GM12878 (cell line): ENCODE measurements at regions not wholly inside any gene's neighbourhood (a gene's known extent, or its start where the extent isn't known, plus 50 kb on each side); places are given as distances from the start of the nearest gene placed in this dataset.

Source experiments
- BHLHE40 ChIP-seq, 2 experiments: fragments of 450-650 bp in 1 of 2; IDR thresholded peaks; 2 replicates each; pipeline ENCODE4 v1.6.1; 2011 to 2017; ENCODE audit warnings: low read depth in 2 of 2, borderline replicate concordance in 1 of 2, improper control_type of control experiment in 1 of 2, low read length in 1 of 2, mild to moderate bottlenecking in 1 of 2
- BRCA1 ChIP-seq: IDR thresholded peaks from 2 replicates; pipeline ENCODE4 v1.6.1; 2011; ENCODE audit warnings: low read depth, low read length, improper control_type of control experiment
- CHD2 ChIP-seq: IDR thresholded peaks from 2 replicates; pipeline ENCODE4 v1.6.1; 2011; ENCODE audit warnings: low read depth, low read length, improper control_type of control experiment, borderline replicate concordance
- CHD4 ChIP-seq: fragments of 200-600 bp; sonication (generic); IDR thresholded peaks from 2 replicates; pipeline ENCODE4 v1.6.1; 2016; ENCODE audit warnings: mild to moderate bottlenecking
- CTCF ChIP-seq, 3 experiments: IDR thresholded peaks in 2 of 3; conservative IDR thresholded peaks in 1 of 3; 2 replicates each; pipeline ENCODE4 v1.5.1; 2011; ENCODE audit warnings: low read depth in 3 of 3, low read length in 3 of 3, mild to moderate bottlenecking in 3 of 3, control low read depth in 2 of 3, moderate library complexity in 2 of 3, inconsistent platforms in 1 of 3, mixed read lengths in 1 of 3; ENCODE audit not compliant: control insufficient read depth in 2 of 3, insufficient read depth in 1 of 3; ENCODE audit errors: extremely low read depth in 1 of 3
- EZH2 ChIP-seq: IDR thresholded peaks from 2 replicates; pipeline ENCODE4 v1.6.1; 2012; ENCODE audit warnings: low read depth, mild to moderate bottlenecking, control low read depth, inconsistent platforms, low read length, borderline replicate concordance; ENCODE audit not compliant: control insufficient read depth
- MXI1 ChIP-seq: fragments of 150-350 bp; IDR thresholded peaks from 2 replicates; pipeline ENCODE4 v1.6.1; 2011; ENCODE audit warnings: low read depth, mild to moderate bottlenecking, inconsistent platforms, low read length, improper control_type of control experiment
- NKRF ChIP-seq: fragments of 450-650 bp; conservative IDR thresholded peaks from 2 replicates; pipeline ENCODE4 v1.6.1; 2017; ENCODE audit warnings: mild to moderate bottlenecking, moderate library complexity
- NRF1 ChIP-seq: conservative IDR thresholded peaks from 2 replicates; pipeline ENCODE4 v1.6.1; 2011; ENCODE audit warnings: mild to moderate bottlenecking, low read depth, low read length, improper control_type of control experiment
- POLR2AphosphoS5 ChIP-seq: IDR thresholded peaks from 2 replicates; pipeline ENCODE4 v1.6.1; 2011; ENCODE audit warnings: mild to moderate bottlenecking, low read length, inconsistent platforms
- REST ChIP-seq: IDR thresholded peaks from 2 replicates; pipeline ENCODE4 v1.6.1; 2012; ENCODE audit warnings: mild to moderate bottlenecking, low read depth, low read length
- SP1 ChIP-seq: IDR thresholded peaks from one replicate; pipeline ENCODE4 v1.6.1; 2011; ENCODE audit warnings: low read depth, low read length
- TF ChIP-seq, protein P1 (sequence below): IDR thresholded peaks from 2 replicates; pipeline ENCODE4 v1.6.1; 2011; ENCODE audit warnings: borderline replicate concordance, low read depth, mild to moderate bottlenecking, moderate library complexity, mixed read lengths, low read length; ENCODE audit not compliant: insufficient read depth; ENCODE audit errors: extremely low read length
- TF ChIP-seq, protein P2 (sequence below): fragments of 450-650 bp; IDR thresholded peaks from 2 replicates; pipeline ENCODE4 v1.6.1; 2017; ENCODE audit warnings: mild to moderate bottlenecking

DNA sequence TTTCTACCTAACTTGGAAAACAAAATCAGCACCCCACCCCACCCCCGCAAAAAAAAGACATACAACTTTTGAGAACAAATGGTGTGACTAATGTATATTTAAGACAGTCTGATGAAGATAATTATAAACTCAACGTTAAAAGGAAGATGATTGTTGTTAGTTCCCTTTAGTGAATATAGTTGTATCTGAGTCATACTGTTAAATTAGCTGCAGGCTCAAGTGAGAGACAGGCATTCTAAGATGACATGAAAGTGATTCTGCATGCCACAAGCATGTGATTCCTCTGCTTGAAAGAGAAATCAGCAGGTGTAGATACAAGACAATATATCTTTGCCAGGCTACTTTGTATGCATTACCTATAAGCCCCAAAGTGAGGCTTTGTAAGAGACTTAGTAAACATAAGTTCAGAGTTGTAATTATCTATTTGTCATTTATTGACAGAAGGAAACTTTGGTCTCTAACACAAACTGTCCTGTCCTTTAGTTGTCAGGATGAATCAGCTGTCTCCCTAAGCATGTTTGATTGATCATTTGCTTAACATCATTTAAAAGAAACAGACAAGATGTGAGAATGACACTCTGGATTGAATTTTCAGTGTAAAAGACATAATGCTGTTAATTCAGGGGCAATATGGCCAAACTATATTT lies 319.4 kb upstream of the HTR2A start:
- no peak for TF ChIP-seq BHLHE40 (IDR thresholded peaks at IDR 0.05; ENCODE audit: borderline replicate concordance in 1 of 2, low read depth in 2 of 2, low read length in 1 of 2)
- TF ChIP-seq NRF1: no peak
- TF ChIP-seq EZH2: no peak
- no peak for TF ChIP-seq CHD2
- no peak for TF ChIP-seq NKRF
- no peak for TF ChIP-seq REST
- TF ChIP-seq POLR2AphosphoS5: no peak
- no peak for TF ChIP-seq MXI1
- TF ChIP-seq, protein P1, sequence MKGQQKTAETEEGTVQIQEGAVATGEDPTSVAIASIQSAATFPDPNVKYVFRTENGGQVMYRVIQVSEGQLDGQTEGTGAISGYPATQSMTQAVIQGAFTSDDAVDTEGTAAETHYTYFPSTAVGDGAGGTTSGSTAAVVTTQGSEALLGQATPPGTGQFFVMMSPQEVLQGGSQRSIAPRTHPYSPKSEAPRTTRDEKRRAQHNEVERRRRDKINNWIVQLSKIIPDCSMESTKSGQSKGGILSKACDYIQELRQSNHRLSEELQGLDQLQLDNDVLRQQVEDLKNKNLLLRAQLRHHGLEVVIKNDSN: no peak
- TF ChIP-seq CTCF (IDR thresholded peaks at IDR 0.05 in 2 of 3, conservative IDR thresholded peaks at IDR 0.05 in 1 of 3; ENCODE audit: control insufficient read depth in 2 of 3, extremely low read depth in 1 of 3, insufficient read depth in 1 of 3, low read depth in 3 of 3, low read length in 3 of 3): no peak
- TF ChIP-seq CHD4: no peak
- TF ChIP-seq, protein P2, sequence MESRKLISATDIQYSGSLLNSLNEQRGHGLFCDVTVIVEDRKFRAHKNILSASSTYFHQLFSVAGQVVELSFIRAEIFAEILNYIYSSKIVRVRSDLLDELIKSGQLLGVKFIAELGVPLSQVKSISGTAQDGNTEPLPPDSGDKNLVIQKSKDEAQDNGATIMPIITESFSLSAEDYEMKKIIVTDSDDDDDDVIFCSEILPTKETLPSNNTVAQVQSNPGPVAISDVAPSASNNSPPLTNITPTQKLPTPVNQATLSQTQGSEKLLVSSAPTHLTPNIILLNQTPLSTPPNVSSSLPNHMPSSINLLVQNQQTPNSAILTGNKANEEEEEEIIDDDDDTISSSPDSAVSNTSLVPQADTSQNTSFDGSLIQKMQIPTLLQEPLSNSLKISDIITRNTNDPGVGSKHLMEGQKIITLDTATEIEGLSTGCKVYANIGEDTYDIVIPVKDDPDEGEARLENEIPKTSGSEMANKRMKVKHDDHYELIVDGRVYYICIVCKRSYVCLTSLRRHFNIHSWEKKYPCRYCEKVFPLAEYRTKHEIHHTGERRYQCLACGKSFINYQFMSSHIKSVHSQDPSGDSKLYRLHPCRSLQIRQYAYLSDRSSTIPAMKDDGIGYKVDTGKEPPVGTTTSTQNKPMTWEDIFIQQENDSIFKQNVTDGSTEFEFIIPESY: no peak
- TF ChIP-seq SP1: no peak
- TF ChIP-seq BRCA1: no peak
